ENCODE measurements at regions not wholly inside any gene's neighbourhood (a gene's known extent, or its start where the extent isn't known, plus 50 kb on each side); places are given as distances from the start of the nearest gene placed in this dataset.

DNA sequence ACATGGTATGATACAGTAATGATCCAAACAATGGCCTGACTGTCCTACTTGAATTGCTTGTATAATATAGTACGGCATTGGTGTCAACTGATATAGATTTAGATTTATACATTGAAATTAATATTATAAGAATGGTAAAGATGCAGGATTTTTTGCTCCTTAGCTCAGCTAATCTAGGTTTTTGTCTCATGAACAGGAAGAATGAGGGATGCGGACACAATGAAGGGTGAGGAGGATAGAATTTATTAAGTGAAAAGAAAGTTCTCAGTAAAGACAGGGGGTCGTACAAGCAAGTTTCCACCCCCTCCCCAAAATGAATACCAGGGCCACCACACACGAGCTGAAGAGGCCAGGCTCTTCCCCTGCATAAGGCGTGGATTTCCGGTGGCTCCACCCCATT is 96.1 kb downstream of the KCNA5 start:
- Histone ChIP-seq H3K4me3 (no peak overlapping the region), H3K27me3 (replicated peaks; ENCODE audit: insufficient read depth) (no peaks in the 10 kb centered on the region), H3K4me1 (ENCODE audit: control insufficient read depth in 1 of 2, low read depth in 2 of 2) (peaks cover 13 to 19% of the 10 kb centered on the region in 2 donors), H3K27ac (peak overlapping the region; percentile 8 to 87), H3K36me3 (no peaks in the 10 kb centered on the region), H3K9me3 (no peaks in the 10 kb centered on the region)
- DNase-seq (ENCODE audit: low spot score): no peak
- TF ChIP-seq CTCF (IDR thresholded peaks at IDR 0.05): no peak
- no peak for ATAC-seq (ENCODE audit: insufficient number of reproducible peaks, low FRiP score, low read depth)

GRCh38 chr12:5140190-5140589 is 96.5 kb downstream of the KCNA5 start:
- H3K27me3 ChIP-seq (replicated peaks; ENCODE audit: insufficient read depth): no peaks in the 10 kb centered on the region
- H3K4me1 ChIP-seq (ENCODE audit: control insufficient read depth in 1 of 2, low read depth in 2 of 2): peaks cover 13 to 19% of the 10 kb centered on the region in 2 donors
- DNase-seq (ENCODE audit: low spot score) (no peak), ATAC-seq (ENCODE audit: insufficient number of reproducible peaks, low FRiP score, low read depth) (no peak)
- peak overlapping the region in 1 of 2 donors; percentile 61 for H3K27ac ChIP-seq
- H3K36me3 ChIP-seq: no peaks in the 10 kb centered on the region
- TF ChIP-seq CTCF (IDR thresholded peaks at IDR 0.05): no peak
- H3K4me3 ChIP-seq: no peak overlapping the region
- H3K9me3 ChIP-seq: no peaks in the 10 kb centered on the region

DNA sequence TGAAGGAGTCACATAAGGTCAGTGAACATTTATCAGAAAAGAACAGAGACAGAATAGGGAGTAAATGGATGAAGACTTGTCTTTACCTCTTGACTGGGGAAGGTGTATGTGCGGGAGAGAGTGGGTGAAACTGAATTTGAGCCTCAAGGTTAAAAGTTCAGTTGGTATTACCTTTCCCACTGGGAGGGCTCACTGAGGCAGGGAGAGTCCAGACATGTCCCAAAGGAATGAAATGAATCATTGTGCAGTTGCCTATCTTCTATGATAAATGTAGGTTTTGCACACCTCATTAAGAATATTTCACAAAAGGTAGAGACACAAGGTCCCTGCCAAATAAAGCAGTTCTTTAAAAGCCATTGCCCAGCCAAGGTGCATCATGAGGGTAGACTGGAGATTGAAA is 105.2 kb downstream of the KCNA5 start:
- Histone ChIP-seq H3K4me3 (no peak overlapping the region), H3K27ac (no peak overlapping the region), H3K36me3 (no peaks in the 10 kb centered on the region), H3K27me3 (replicated peaks; ENCODE audit: insufficient read depth) (no peaks in the 10 kb centered on the region), H3K4me1 (ENCODE audit: control insufficient read depth in 1 of 2, low read depth in 2 of 2) (no peaks in the 10 kb centered on the region), H3K9me3 (no peaks in the 10 kb centered on the region)
- ATAC-seq (ENCODE audit: insufficient number of reproducible peaks, low FRiP score, low read depth) (no peak), DNase-seq (ENCODE audit: low spot score) (no peak)
- no peak for TF ChIP-seq CTCF (IDR thresholded peaks at IDR 0.05)

- Histone ChIP-seq H3K4me3 (no peak overlapping the region), H3K9me3 (no peaks in the 10 kb centered on the region), H3K4me1 (ENCODE audit: control insufficient read depth in 1 of 2, low read depth in 2 of 2) (no peaks in the 10 kb centered on the region), H3K36me3 (no peaks in the 10 kb centered on the region), H3K27ac (no peak overlapping the region), H3K27me3 (replicated peaks; ENCODE audit: insufficient read depth) (no peaks in the 10 kb centered on the region)
- ATAC-seq (ENCODE audit: insufficient number of reproducible peaks, low FRiP score, low read depth): no peak
- TF ChIP-seq CTCF (IDR thresholded peaks at IDR 0.05): no peak
- DNase-seq (ENCODE audit: low spot score): no peak
Measured at GRCh38 chr12:5154091-5154490, 110.4 kb downstream of the KCNA5 start.

DNA sequence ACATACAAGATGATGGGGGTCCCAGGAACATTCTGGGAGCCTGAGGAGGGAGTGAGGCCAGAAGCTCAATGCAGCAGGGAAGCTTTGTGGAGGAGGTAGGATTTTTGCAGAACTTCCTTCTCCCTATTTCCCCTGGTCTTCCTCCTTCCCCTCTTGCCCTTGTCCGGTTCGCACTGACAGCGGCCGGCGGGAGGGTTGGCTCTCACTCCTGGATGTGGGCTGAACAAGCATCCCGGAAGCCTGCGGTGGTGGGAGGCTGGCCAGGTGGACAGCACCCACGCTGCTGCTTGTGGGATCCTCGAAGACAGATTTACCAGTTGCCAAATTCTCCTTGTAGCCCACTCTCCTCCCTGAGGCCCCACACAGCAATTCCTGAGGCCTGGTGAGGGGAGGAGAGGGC is 112.2 kb downstream of the KCNA5 start:
- no peaks in the 10 kb centered on the region for H3K36me3 ChIP-seq
- H3K27ac ChIP-seq: no peak overlapping the region
- ATAC-seq (ENCODE audit: insufficient number of reproducible peaks, low FRiP score, low read depth) (no peak), DNase-seq (ENCODE audit: low spot score) (no peak)
- H3K9me3 ChIP-seq: no peaks in the 10 kb centered on the region
- no peak overlapping the region for H3K4me3 ChIP-seq
- no peak for TF ChIP-seq CTCF (IDR thresholded peaks at IDR 0.05)
- no peaks in the 10 kb centered on the region for H3K27me3 ChIP-seq (replicated peaks; ENCODE audit: insufficient read depth)
- no peaks in the 10 kb centered on the region for H3K4me1 ChIP-seq (ENCODE audit: control insufficient read depth in 1 of 2, low read depth in 2 of 2)

Data from thoracic aorta (tissue), 2 donors.